HG02943 (cell line): ENCODE measurements at regions not wholly inside any gene's neighbourhood (a gene's known extent, or its start where the extent isn't known, plus 50 kb on each side); places are given as distances from the start of the nearest gene placed in this dataset.

Experiments used
- ATAC-seq: cut with Tn5 transposase; IDR thresholded peaks from one replicate; pipeline ENCODE4 v1.9.1; 2021; ENCODE audit warnings: mild to moderate bottlenecking, low read depth, moderate library complexity; ENCODE audit not compliant: unreplicated experiment

DNA sequence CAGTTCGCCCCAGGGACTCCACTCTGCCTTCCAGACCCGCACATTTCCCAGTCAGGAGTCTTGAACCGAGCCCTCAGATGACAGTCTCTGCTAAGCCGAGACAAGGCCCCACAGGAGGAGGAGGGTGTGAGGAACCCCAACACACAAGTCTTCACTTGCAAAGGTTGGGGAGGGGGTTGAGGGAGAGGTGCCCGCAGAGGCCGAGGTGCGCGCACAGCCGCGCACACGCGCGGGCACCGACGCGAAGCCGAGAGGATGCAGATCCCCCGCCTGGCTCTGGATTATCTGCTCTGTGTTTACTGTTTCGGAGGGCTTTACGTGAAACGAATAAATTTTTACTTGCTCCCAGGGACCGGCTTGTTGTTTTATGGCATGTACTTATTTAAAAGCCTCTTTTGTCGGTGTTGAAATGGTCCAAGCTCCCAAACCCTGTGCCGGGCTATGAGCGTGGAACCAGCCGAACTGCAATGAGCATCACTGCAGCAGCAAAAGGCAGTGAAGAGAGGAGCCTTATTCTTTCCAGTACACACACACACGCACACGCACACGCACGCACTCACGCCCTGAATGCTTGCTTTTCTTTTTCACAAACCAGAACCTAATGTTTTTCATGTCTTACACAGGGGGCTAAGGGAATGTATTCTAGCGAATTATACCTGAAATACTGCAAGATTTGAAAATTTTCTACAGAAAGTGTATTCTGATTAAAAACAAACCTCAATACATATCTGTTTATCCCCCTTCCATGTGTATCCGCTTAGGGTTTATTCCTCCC, 297.7 kb downstream of the PARP8 start:
- no peak for ATAC-seq

- ATAC-seq, result no peak
Observed at GRCh38 chr5:50964746-50965653, 298.6 kb downstream of the PARP8 start.

- ATAC-seq, result no peak
Observed at GRCh38 chr5:50965654-50966375, 299.4 kb downstream of the PARP8 start.

DNA sequence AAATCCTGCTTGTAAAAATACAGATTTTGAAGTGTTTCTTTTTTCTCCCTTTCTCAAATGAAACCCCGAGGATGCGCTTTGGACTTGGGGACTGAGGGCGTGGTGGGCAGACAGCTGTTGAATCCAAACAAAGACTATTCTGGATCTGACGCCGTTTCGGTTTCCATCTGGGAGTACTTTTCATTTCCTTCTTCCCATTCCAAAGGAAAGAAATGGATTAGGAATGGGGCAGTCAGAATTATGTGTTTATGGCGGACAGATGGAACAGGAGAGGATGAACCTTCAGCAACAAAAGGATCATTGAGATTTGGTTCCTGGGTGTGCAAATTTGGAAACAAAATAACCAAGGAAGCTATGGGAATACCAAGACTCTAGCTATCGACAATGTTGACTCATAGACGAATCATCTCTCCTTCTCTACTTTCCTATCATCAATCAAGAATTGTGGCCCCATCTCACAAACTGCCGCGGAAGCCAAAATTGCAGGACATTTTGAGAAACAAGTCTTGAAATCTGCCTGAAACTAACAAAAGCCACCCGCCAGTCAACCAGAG, 300.6 kb downstream of the PARP8 start:
- ATAC-seq, result no peak

- no peak for ATAC-seq
Observed at GRCh38 chr5:50967563-50968355, 301.3 kb downstream of the PARP8 start.

DNA sequence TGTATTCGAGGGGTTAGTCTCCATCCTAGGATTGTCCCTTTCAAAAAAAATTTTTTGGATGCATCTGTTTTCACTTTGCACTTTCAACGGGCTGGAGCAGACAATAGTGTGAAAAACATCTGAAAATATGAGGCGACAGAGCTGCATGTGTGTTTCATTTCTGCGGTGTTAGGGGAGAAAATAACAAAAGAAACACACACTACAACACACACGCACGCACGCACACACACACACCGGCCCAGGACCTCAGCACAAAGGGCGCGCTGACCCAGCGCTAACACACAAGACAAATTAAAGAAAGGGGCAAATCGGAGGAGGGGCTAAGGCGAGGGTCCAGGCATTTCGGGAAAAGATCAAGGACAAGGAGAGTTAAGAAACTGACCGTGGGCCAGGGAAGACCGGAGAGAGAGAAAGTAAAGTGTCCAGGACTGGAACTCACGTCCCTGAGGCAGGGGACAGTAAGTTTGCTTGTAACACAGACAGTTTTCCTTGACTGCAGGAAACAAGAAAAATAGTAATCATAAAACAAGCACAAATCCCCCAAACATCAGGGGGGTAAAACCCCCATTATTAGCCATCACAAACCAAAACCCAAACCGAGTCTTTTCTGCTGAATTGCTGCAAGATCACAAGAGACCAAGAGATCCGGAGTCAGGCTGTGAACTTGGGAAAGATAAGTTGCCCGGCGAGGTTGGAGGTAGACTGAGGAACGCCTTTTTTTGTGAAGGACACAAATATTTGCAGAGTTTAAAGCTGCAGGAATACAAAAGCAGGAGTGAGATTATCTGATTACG, 302.1 kb downstream of the PARP8 start:
- no peak for ATAC-seq

GRCh38 chr5:50969151-50970031, 303.0 kb downstream of the PARP8 start:
- ATAC-seq, result no peak

- ATAC-seq, result no peak
Observed at GRCh38 chr5:50975840-50976239, 309.4 kb downstream of the PARP8 start.

DNA sequence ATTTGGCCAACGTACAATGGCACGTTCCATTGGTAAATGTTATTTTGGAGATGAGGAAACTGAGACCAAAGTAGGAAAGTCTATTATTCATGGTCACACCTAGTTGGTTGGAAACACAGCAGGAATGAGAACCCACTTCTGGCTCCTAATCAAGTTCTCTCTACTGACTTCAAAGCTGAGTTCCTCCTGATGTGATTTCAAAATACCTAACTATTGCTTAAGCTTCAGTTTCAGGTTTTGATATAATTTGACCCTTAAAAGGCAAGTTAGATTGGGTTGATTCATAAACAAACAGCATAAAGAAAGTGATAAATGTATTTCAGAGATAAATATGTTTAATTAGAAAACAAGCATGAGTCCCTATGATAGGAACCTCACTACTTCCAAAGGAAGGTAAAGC, 312.5 kb downstream of the PARP8 start:
- ATAC-seq, result no peak

DNA sequence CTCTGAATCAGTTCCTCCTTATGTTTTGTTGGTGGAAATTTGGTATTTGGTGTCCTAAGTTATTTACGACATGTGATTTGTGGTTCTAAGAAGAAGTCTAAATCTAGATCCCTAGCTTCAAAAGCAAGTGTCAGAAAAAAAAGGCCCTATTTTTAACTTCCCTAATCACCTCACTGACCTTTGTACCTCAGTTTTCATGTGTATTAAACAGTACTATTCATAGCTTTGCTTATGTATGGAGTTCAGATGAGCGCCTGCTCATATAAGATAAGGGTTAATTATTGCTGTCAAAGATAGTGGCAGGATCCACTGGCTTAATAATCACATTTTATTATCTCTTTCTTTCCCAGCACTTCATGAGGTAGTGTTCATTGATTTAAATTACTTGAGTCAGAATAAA, 318.2 kb downstream of the PARP8 start:
- no peak for ATAC-seq

DNA sequence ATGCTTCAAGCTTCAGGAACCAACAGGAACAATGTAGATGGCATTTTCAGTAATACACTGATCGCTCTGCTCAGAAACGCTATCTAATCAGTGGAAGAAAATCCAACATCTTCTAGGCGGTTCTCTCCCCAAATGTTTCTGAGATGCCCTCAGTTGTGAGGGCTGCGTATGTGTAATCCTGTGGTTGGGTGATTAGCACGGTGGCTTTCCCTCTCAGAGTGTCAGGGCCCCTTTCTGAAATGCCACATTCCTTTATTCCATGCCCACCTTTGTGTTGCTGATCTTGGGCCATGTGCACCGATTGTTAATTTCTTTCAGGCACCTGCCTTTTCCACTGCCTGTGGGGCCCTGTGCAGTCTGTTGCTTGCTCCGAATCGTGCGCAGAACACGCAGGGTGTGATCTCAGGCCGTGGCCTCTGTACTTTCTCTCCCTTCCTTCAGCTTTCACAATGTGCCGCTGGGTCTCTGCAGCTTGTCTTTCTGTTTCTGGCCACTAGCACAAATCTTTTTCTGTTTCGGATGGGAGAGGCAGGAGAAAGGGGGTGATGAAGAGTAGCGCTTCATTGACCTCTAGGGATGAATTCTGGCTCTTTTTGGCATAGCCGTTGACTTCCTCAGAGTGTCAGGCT, 324.0 kb downstream of the PARP8 start:
- no peak for ATAC-seq

DNA sequence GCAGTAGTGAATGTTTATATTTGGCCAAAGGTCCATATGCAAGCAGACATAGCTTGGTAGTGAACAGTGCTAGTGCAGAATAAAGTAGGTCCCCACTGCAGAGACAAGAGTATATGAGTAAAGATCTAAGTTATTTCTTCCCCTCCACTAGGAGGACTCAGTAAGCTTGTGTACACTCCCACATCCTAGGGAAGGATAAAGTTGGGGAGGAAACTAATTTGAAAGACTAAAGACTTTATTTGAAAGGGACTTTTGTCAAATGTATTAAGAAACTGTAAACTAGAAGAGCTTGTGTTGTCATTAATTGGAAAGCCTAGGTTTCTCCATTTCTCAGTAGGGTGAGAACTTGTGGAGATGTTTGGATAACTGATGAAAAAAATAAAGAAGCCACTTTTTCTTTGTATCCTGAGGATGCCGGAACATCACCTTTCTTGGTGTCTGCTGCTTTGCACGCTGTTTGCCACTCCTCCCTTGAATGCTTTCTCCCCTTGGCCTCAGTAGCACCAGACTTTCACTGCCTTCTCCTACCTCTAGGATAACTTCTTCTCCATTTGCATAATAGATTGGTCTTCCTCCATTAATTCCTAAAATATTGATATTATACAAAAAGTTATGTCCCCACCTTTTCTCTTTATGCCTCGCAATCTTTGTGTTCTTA, 329.0 kb downstream of the PARP8 start:
- ATAC-seq, result no peak

DNA sequence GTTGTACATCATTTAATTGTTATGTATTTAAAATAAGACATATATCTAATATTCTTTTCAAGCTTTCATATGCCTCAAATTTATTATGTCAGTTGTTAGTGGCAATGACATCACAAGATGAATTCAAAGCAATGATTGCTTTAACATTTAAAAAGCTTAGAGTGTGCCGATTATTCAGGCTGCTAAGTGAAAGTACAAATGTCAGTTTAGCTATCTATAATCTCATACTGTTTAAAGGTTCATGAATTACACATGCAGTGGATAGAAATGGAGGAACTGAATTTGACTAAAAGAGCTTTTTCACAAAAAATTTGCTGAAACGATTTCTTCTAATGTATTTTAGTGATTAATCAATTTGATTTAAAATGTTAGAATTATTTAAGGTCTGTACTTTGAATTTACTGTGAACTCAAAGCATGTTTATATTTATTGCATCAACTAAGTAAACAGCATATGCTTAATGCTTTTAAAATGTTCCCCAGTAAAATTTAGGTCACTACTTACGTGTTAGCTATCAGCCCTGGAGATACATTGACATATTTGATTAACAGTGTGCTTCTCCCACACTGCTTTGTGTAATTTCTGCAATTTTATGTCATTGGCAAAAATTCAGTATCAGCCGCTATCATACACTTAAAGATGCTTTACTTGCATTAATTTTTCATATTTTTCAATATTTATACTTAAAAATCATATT, 334.9 kb downstream of the PARP8 start:
- no peak for ATAC-seq

DNA sequence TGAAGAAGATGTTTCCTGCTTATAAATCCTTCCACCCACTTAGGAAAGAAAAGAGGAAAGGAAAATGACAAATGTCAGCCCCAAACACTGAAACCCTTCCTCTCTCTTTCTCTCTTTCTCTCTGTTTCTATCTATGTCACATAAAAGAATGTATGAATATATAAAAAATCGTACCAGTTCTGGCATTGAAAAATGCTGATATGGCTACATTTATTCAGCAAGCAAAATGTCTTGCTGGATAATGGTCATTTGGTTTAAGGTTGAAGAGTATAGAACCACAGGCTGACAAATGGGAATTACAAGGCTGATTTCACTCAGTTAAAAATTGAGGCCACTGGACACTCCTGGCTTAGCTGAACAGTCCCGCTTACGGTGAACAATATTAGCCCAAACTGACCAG, 335.9 kb downstream of the PARP8 start:
- ATAC-seq, result no peak

GRCh38 chr5:51013036-51013435, 346.6 kb downstream of the PARP8 start:
- ATAC-seq, result no peak

DNA sequence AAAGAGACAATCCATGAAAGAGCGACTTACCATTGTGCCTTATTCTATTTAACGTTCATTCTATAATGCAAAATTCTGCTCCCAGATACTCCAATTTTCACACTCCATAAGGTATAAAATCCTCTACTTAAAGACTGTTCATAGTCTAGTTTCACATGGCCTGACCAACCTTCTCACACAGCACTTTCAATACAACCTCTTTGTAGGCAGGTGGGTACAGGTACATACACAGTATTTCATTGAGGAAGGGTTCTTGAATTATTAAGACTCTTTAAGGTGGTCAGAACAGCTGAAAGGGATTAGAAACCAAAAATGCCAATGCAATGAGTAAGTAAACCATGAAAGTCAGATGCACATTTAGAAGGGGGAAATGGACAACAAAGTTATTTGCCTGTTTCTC, 352.0 kb downstream of the PARP8 start:
- ATAC-seq, result no peak

- ATAC-seq, result no peak
Observed at GRCh38 chr5:51024263-51024662, 357.8 kb downstream of the PARP8 start.
